Endothelial cell of umbilical vein (primary cell): ENCODE measurements at regions not wholly inside any gene's neighbourhood (a gene's known extent, or its start where the extent isn't known, plus 50 kb on each side); places are given as distances from the start of the nearest gene placed in this dataset.

Experiments used
- BruUV-seq: library from RNA; stranded (reverse); fragments of 400-500 nt; replicated peaks from 2 replicates; lab custom pipeline; 2021; lab: Mats Ljungman, UMichigan
- CTCF ChIA-PET: fragments of 300-600, 350-600 bp; sonication (Branson Sonifier 250); formaldehyde crosslinking; loops from one replicate; lab custom pipeline; 2021; ENCODE audit warnings: antibody characterized with exemption, inconsistent platforms; lab: Charles Lee
- POLR2A ChIA-PET: fragments of 300-600, 350-600 bp; sonication (Branson Sonifier 250); formaldehyde crosslinking; loops from one replicate; lab custom pipeline; 2021; ENCODE audit warnings: antibody characterized with exemption, inconsistent platforms; lab: Charles Lee
- DNase-seq: peaks from one replicate; pipeline ENCODE4 v3.0.0-alpha.2; 2011; ENCODE audit warnings: low read depth, low spot score
- FAIRE-seq: peaks from 2 replicates; lab custom pipeline; 2011; peaks lifted over from hg19 to GRCh38; lab: Jason Lieb, UNC
- H2AFZ ChIP-seq: 2 replicates; pipeline ENCODE4 v1.6.0; 2012; ENCODE audit warnings: low read depth, low read length, control low read depth, inconsistent platforms
- H3K27ac ChIP-seq: 2 replicates; pipeline ENCODE4 v1.5.1; 2011; ENCODE audit warnings: low read depth, mild to moderate bottlenecking, control low read depth, low read length, moderate library complexity; ENCODE audit not compliant: insufficient read depth
- H3K27me3 ChIP-seq, 2 experiments: 2 replicates each; pipeline versions ENCODE4 v1.6.0 to v1.6.1; 2011; ENCODE audit warnings: low read length in 2 of 2, mixed read lengths in 1 of 2; ENCODE audit not compliant: control insufficient read depth in 2 of 2, insufficient read depth in 2 of 2
- H3K36me3 ChIP-seq, 2 experiments: 2 replicates in 1 of 2; 3 replicates in 1 of 2; pipeline ENCODE4 v1.5.1; 2011; ENCODE audit warnings: low read length in 2 of 2, mild to moderate bottlenecking in 1 of 2, moderate library complexity in 1 of 2; ENCODE audit not compliant: control insufficient read depth in 2 of 2, insufficient read depth in 2 of 2; ENCODE audit errors: extremely low read depth in 1 of 2
- H3K4me1 ChIP-seq: 3 replicates; pipeline ENCODE4 v1.5.1; 2011; ENCODE audit warnings: mild to moderate bottlenecking, low read length; ENCODE audit not compliant: control insufficient read depth, insufficient read depth; ENCODE audit errors: extremely low read depth
- H3K4me2 ChIP-seq: 2 replicates; pipeline ENCODE4 v1.6.1; 2011; ENCODE audit warnings: low read length, control low read depth, mixed read lengths; ENCODE audit not compliant: insufficient read depth
- H3K4me3 ChIP-seq, 3 experiments: fragments of 200-600 bp in 1 of 3; sonication (generic), shearing (Covaris generic) in 1 of 3; replicated peaks in 1 of 3; 2 replicates each; pipeline ENCODE4 v1.5.1; 2011 to 2016; ENCODE audit warnings: control low read depth in 3 of 3, low read length in 3 of 3, mild to moderate bottlenecking in 2 of 3, inconsistent platforms in 1 of 3, low read depth in 1 of 3, moderate library complexity in 1 of 3; ENCODE audit not compliant: insufficient read depth in 1 of 3
- H3K79me2 ChIP-seq: 2 replicates; pipeline ENCODE4 v1.6.0; 2012; ENCODE audit warnings: low read length, inconsistent platforms; ENCODE audit not compliant: control insufficient read depth, insufficient read depth
- H3K9ac ChIP-seq: replicated peaks from 2 replicates; pipeline ENCODE3; 2011; ENCODE audit warnings: low read length, control low read depth; ENCODE audit not compliant: insufficient read depth; ENCODE audit errors: extremely low read depth
- H3K9me1 ChIP-seq: replicated peaks from 3 replicates; pipeline ENCODE4 v1.6.0; 2011; ENCODE audit warnings: mild to moderate bottlenecking, low read length; ENCODE audit not compliant: control insufficient read depth, insufficient read depth; ENCODE audit errors: extremely low read depth
- H3K9me3 ChIP-seq: replicated peaks from 2 replicates; pipeline ENCODE4 v1.5.1; 2012; ENCODE audit warnings: low read length, inconsistent platforms; ENCODE audit not compliant: control insufficient read depth, insufficient read depth
- H4K20me1 ChIP-seq: replicated peaks from 2 replicates; pipeline ENCODE3; 2011; ENCODE audit warnings: mild to moderate bottlenecking, low read length; ENCODE audit not compliant: control insufficient read depth, insufficient read depth; ENCODE audit errors: extremely low read depth
- CTCF ChIP-seq, 2 donors: IDR thresholded peaks; 1 replicate in 1 of 2; 2 replicates in 1 of 2; pipeline ENCODE4 v1.5.1; 2011; ENCODE audit warnings: low read length in 2 of 2, mild to moderate bottlenecking in 2 of 2, moderate library complexity in 2 of 2, control low read depth in 1 of 2, inconsistent platforms in 1 of 2, low read depth in 1 of 2; ENCODE audit not compliant: insufficient read depth in 1 of 2; ENCODE audit errors: extremely low read depth in 1 of 2
- EZH2 ChIP-seq: IDR thresholded peaks from 2 replicates; pipeline ENCODE4 v1.6.1; 2012; ENCODE audit warnings: borderline replicate concordance, low read depth, mild to moderate bottlenecking, moderate library complexity, low read length, inconsistent platforms; ENCODE audit not compliant: severe bottlenecking
- FOS ChIP-seq: IDR thresholded peaks from 2 replicates; pipeline ENCODE4 v1.6.1; 2011; ENCODE audit warnings: mild to moderate bottlenecking, low read length, moderate library complexity, borderline replicate concordance; ENCODE audit not compliant: insufficient read depth
- GATA2 ChIP-seq: IDR thresholded peaks from 2 replicates; pipeline ENCODE4 v1.7.0; 2011; ENCODE audit warnings: low read depth, mild to moderate bottlenecking, moderate library complexity, mixed read lengths, low read length; ENCODE audit not compliant: insufficient read length, insufficient read depth
- JUN ChIP-seq: IDR thresholded peaks from 2 replicates; pipeline ENCODE4 v1.6.1; 2011; ENCODE audit warnings: borderline replicate concordance, low read depth; ENCODE audit not compliant: insufficient read length, insufficient read depth
- MYC ChIP-seq: IDR thresholded peaks from one replicate; pipeline ENCODE4 v1.6.1; 2011; ENCODE audit warnings: mild to moderate bottlenecking, low read depth, low read length
- POLR2A ChIP-seq: IDR thresholded peaks from 2 replicates; pipeline ENCODE4 v1.6.1; 2012; ENCODE audit warnings: low read depth, mild to moderate bottlenecking, control low read depth, low read length
- POLR2AphosphoS5 ChIP-seq: IDR thresholded peaks from 2 replicates; pipeline ENCODE4 v1.6.1; 2012; ENCODE audit warnings: low read depth, mild to moderate bottlenecking, control low read depth, low read length, moderate library complexity; ENCODE audit not compliant: insufficient read depth
- dilution Hi-C: fragments of 300-500 bp; cut with MboI; formaldehyde crosslinking; loops from one replicate; pipeline ENCODE4 v1.15.0; 2019; ENCODE audit warnings: low sequenced_read_pairs; ENCODE audit not compliant: extremely low pct_ligation_motif_present
- intact Hi-C: fragments of 100-400 bp; cut with micrococcal nuclease; formaldehyde crosslinking; loops from one replicate; pipeline ENCODE4 v1.10.0; 2022
- TF ChIP-seq, protein P1 (sequence below): IDR thresholded peaks from 2 replicates; pipeline ENCODE4 v1.6.1; 2011; ENCODE audit not compliant: insufficient read depth, insufficient read length

GRCh38 chr1:182305861-182306260, 85.7 kb downstream of the GLUL start:
- no peaks in the 10 kb centered on the region for H3K9me3 ChIP-seq
- H3K79me2 ChIP-seq, result no peaks in the 10 kb centered on the region
- no peak for DNase-seq
- no peaks in the 10 kb centered on the region for H3K4me1 ChIP-seq
- no peaks in the 10 kb centered on the region for H3K36me3 ChIP-seq
- no peak overlapping the region for H3K4me3 ChIP-seq
- intact Hi-C loops (no loop called here), dilution Hi-C loops (no loop called here)
- no peak overlapping the region for H3K27ac ChIP-seq
- POLR2A ChIA-PET, result no interaction called here
- CTCF ChIA-PET, result no interaction called here
- no peak overlapping the region for H3K4me2 ChIP-seq
- TF ChIP-seq MYC (no peak), JUN (no peak), FOS (no peak), POLR2AphosphoS5 (no peak), POLR2A (no peak), GATA2 (no peak), CTCF (IDR thresholded peaks at IDR 0.05; ENCODE audit: extremely low read depth in 1 of 2, insufficient read depth in 1 of 2, low read depth in 1 of 2, low read length in 2 of 2) (no peak), EZH2 (no peak)
- TF ChIP-seq, protein P1, sequence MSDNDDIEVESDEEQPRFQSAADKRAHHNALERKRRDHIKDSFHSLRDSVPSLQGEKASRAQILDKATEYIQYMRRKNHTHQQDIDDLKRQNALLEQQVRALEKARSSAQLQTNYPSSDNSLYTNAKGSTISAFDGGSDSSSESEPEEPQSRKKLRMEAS, result no peak
- no peak overlapping the region for H3K9ac ChIP-seq
- no peak for FAIRE-seq
- H3K27me3 ChIP-seq, result no peaks in the 10 kb centered on the region
- H3K9me1 ChIP-seq, result no peaks in the 10 kb centered on the region
- H4K20me1 ChIP-seq, result no peaks in the 10 kb centered on the region
- no TSS peak for BruUV-seq
- H2AFZ ChIP-seq, result no peak overlapping the region
